ENCODE measurements at regions not wholly inside any gene's neighbourhood (a gene's known extent, or its start where the extent isn't known, plus 50 kb on each side); places are given as distances from the start of the nearest gene placed in this dataset.

- no peak for TF ChIP-seq CTCF (IDR thresholded peaks at IDR 0.05; ENCODE audit: low read length)
- TF ChIP-seq EZH2 (IDR thresholded peaks at IDR 0.05; ENCODE audit: borderline replicate concordance, low read length), result no peak
Measured at GRCh38 chr10:33623669-33624068, 289.2 kb upstream of the NRP1 start.

Measured in OCI-LY1 (cell line).